ENCODE measurements at regions not wholly inside any gene's neighbourhood (a gene's known extent, or its start where the extent isn't known, plus 50 kb on each side); places are given as distances from the start of the nearest gene placed in this dataset.

DNA sequence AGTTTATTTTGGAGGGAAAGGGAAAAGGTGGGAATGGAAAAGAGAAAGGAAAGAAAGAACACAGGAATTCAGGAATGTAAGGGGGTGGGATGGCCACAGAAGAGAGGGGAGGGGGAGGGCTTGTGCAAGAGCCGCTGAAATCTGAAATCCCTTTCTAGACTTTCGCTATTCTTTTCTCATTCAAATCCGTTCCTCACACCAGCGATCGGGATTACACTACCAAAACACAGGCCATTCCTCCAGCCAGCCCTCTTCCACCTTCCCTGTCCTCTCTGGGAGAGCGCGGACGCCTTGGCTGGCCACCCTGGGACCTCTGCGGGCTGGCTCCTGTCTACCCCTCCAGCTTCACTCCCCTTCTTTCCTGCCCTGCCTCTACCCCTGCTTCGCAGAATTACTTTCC, 102.3 kb downstream of the CDCA7 start:
- TF ChIP-seq, protein P1, sequence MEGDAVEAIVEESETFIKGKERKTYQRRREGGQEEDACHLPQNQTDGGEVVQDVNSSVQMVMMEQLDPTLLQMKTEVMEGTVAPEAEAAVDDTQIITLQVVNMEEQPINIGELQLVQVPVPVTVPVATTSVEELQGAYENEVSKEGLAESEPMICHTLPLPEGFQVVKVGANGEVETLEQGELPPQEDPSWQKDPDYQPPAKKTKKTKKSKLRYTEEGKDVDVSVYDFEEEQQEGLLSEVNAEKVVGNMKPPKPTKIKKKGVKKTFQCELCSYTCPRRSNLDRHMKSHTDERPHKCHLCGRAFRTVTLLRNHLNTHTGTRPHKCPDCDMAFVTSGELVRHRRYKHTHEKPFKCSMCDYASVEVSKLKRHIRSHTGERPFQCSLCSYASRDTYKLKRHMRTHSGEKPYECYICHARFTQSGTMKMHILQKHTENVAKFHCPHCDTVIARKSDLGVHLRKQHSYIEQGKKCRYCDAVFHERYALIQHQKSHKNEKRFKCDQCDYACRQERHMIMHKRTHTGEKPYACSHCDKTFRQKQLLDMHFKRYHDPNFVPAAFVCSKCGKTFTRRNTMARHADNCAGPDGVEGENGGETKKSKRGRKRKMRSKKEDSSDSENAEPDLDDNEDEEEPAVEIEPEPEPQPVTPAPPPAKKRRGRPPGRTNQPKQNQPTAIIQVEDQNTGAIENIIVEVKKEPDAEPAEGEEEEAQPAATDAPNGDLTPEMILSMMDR (IDR thresholded peaks at IDR 0.05): no peak
- TF ChIP-seq POLR2A (IDR thresholded peaks at IDR 0.05): no peak
